ENCODE measurements at regions not wholly inside any gene's neighbourhood (a gene's known extent, or its start where the extent isn't known, plus 50 kb on each side); places are given as distances from the start of the nearest gene placed in this dataset.

DNA sequence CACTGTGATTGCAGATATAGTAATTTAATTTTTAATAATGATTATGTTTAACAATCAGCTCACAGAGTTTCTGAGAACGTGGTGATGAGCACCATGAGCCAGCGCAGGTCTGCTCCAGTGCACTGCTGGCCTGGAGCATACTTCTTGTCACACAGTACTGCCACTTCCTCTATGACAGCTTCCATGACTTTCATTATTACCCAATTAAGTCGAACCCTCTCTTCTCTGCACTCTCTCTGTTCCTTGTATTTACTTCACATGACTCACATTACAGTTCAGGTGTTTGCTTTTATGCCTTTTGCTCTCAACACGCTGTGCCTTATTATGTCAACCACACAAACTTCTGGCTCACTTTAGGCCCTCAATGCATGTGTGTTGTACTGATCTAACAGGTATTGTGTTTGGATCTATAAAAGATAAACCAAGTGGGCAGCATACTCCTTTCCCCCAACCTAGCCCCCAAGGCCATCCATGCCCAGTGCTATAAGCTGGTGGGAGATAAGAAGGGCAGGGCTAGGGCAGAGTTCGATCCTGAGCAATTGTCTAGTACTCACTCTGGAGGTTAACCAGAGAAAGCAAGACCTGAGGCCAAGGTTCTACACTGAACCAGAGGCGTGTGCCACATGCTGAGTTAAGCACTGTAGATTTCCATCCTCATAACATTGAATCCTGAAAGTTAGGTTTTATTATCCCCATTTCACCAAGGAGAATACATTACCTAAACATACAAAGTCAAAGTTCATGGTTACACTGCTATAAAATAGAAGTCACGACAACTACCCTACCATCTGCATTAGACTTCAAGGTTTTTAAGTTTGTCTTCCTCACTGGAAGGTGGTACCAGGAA, 356.5 kb downstream of the INSC start:
- Histone ChIP-seq H2BK20ac (ENCODE audit: low read depth, low read length, poor library complexity, severe bottlenecking) (no peak overlapping the region), H2BK5ac (ENCODE audit: insufficient read length, low read length) (no peak overlapping the region), H3K23me2 (ENCODE audit: insufficient read length, low read depth, low read length, poor library complexity, severe bottlenecking) (no peaks in the 10 kb centered on the region), H3K79me2 (ENCODE audit: insufficient read depth, low read length) (no peaks in the 10 kb centered on the region), H3K79me1 (ENCODE audit: insufficient read depth, low read depth, low read length, poor library complexity, severe bottlenecking) (no peaks in the 10 kb centered on the region), H4K20me1 (ENCODE audit: control insufficient read depth, insufficient read depth, insufficient read length) (no peaks in the 10 kb centered on the region), H3K4ac (ENCODE audit: low read depth, low read length) (no peak overlapping the region), H3K9me3 (ENCODE audit: control insufficient read depth, low read depth, low read length) (no peaks in the 10 kb centered on the region), H4K91ac (ENCODE audit: insufficient read length, low read depth, low read length) (no peak overlapping the region), H4K5ac (ENCODE audit: insufficient read length, low read depth, low read length) (no peak overlapping the region), H2BK12ac (ENCODE audit: insufficient read length, low read depth, low read length) (no peak overlapping the region), H2BK15ac (ENCODE audit: low read depth, low read length) (no peak overlapping the region), H3K27ac (ENCODE audit: insufficient read length, low read depth, low read length) (no peak overlapping the region), H3K9ac (ENCODE audit: extremely low read depth, insufficient read length, low read length) (no peak overlapping the region), H3K18ac (ENCODE audit: insufficient read length, low read depth, low read length) (no peak overlapping the region), H3K56ac (ENCODE audit: insufficient read length, low read depth, low read length) (no peak overlapping the region), H3K4me2 (ENCODE audit: insufficient read depth, insufficient read length, low read length) (peak overlapping the region; percentile 54), H3K14ac (ENCODE audit: insufficient read depth, low read length) (no peak overlapping the region), H3K23ac (ENCODE audit: insufficient read length, low read depth, low read length) (no peak overlapping the region), H4K8ac (replicated peaks; ENCODE audit: insufficient read length, low read depth, low read length) (no peak overlapping the region), H3K4me1 (ENCODE audit: insufficient read depth, low read length) (peaks cover 10% of the 10 kb centered on the region), H3K27me3 (ENCODE audit: insufficient read depth, low read length) (no peaks in the 10 kb centered on the region), H2AK5ac (ENCODE audit: insufficient read length, low read length) (no peak overlapping the region), H3T11ph (ENCODE audit: low read length) (no peak overlapping the region), H2BK120ac (ENCODE audit: low read depth, low read length, poor library complexity, severe bottlenecking) (no peak overlapping the region), H2AFZ (ENCODE audit: low read length) (no peak overlapping the region)
- TF ChIP-seq CTCF (conservative IDR thresholded peaks at IDR 0.05): no peak
- Mint-ChIP-seq H3K27ac (peak overlapping the region in 2 of 3 experiments; percentile 22 to 52; a peak in 3 of 7 replicates), H3K27me3 (ENCODE audit: low read depth) (peaks cover 1% of the 10 kb centered on the region; the same call in 1 of the 2 replicates), H3K9me3 (no peaks in the 10 kb centered on the region), H3K36me3 (ENCODE audit: insufficient read depth in 1 of 3, low read depth in 3 of 3) (no peaks in the 10 kb centered on the region), H3K4me1 (peaks cover 31 to 34% of the 10 kb centered on the region in 2 experiments), H3K4me3 (peak overlapping the region; percentile 25 to 54; a peak in 2 of 5 replicates)
- WGBS (ENCODE audit: extremely low coverage, insufficient read length, low lambda C conversion rate): no CpG with 5 or more reads among the region's 7 CpGs
- DNase-seq: no peak

Data from H9 (cell line).